ENCODE measurements at regions not wholly inside any gene's neighbourhood (a gene's known extent, or its start where the extent isn't known, plus 50 kb on each side); places are given as distances from the start of the nearest gene placed in this dataset.
A peak's percentile ranks its signal among the peaks of the same experiment; 100 is the strongest.

- no peak for FAIRE-seq
These were observed 566.9 kb downstream of the BCKDHB start for GRCh38 chr6:80673367-80673766.

GRCh38 chr6:80667006-80667405 lies 560.5 kb downstream of the BCKDHB start:
- no peak overlapping the region for H3K27ac ChIP-seq (ENCODE audit: low read depth in 1 of 3, low read length in 2 of 3)
- FAIRE-seq, result no peak
- no peaks in the 10 kb centered on the region for H3K27me3 ChIP-seq (ENCODE audit: control insufficient read depth in 3 of 3, insufficient read depth in 3 of 3, low read length in 3 of 3)
- H3K9me3 ChIP-seq (ENCODE audit: control insufficient read depth in 2 of 2, insufficient read depth in 1 of 2, low read depth in 1 of 2, low read length in 1 of 2), result no peaks in the 10 kb centered on the region
- H3K36me3 ChIP-seq (ENCODE audit: control insufficient read depth in 3 of 3, insufficient read depth in 2 of 3, low read depth in 1 of 3, low read length in 3 of 3), result no peaks in the 10 kb centered on the region
- no peak overlapping the region for H3K4me3 ChIP-seq (ENCODE audit: low read depth in 1 of 3, low read length in 3 of 3)
- no peaks in the 10 kb centered on the region for H3K4me1 ChIP-seq (ENCODE audit: control insufficient read depth in 3 of 3, insufficient read depth in 2 of 3, low read depth in 1 of 3, low read length in 2 of 3)
- no peak for DNase-seq

More at GRCh38 chr6:80673367-80673766, 566.9 kb downstream of the BCKDHB start:
- no peak for DNase-seq
- H3K9me3 ChIP-seq (ENCODE audit: control insufficient read depth in 2 of 2, insufficient read depth in 1 of 2, low read depth in 1 of 2, low read length in 1 of 2), result peaks cover 0 to 3% of the 10 kb centered on the region in 2 donors
- H3K4me3 ChIP-seq (ENCODE audit: low read depth in 1 of 3, low read length in 3 of 3), result no peak overlapping the region
- H3K36me3 ChIP-seq (ENCODE audit: control insufficient read depth in 3 of 3, insufficient read depth in 2 of 3, low read depth in 1 of 3, low read length in 3 of 3), result no peaks in the 10 kb centered on the region
- no peaks in the 10 kb centered on the region for H3K27me3 ChIP-seq (ENCODE audit: control insufficient read depth in 3 of 3, insufficient read depth in 3 of 3, low read length in 3 of 3)
- no peak overlapping the region for H3K27ac ChIP-seq (ENCODE audit: low read depth in 1 of 3, low read length in 2 of 3)
- no peaks in the 10 kb centered on the region for H3K4me1 ChIP-seq (ENCODE audit: control insufficient read depth in 3 of 3, insufficient read depth in 2 of 3, low read depth in 1 of 3, low read length in 2 of 3)

DNA sequence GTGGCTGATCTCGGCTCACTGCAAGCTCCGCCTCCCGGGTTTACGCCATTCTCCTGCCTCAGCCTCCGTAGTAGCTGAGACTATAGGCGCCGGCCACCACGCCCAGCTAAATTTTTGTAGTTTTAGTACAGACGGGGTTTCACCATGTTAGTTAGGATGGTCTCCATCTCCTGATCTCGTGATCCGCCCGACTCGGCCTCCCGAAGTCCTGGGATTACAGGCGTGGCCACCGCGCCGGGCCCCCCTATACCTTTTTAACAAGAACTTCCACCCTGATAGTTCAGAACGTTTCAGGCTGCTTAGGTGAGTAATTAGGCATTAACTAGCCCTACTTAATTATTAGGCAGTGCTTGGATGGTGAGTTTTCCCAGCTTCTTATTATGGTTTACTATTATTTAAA lies 552.5 kb downstream of the BCKDHB start:
- Histone ChIP-seq H3K27ac (ENCODE audit: low read depth in 1 of 3, low read length in 2 of 3) (no peak overlapping the region), H3K4me1 (ENCODE audit: control insufficient read depth in 3 of 3, insufficient read depth in 2 of 3, low read depth in 1 of 3, low read length in 2 of 3) (no peaks in the 10 kb centered on the region), H3K27me3 (ENCODE audit: control insufficient read depth in 3 of 3, insufficient read depth in 3 of 3, low read length in 3 of 3) (no peaks in the 10 kb centered on the region), H3K4me3 (ENCODE audit: low read depth in 1 of 3, low read length in 3 of 3) (no peak overlapping the region), H3K36me3 (ENCODE audit: control insufficient read depth in 3 of 3, insufficient read depth in 2 of 3, low read depth in 1 of 3, low read length in 3 of 3) (no peaks in the 10 kb centered on the region), H3K9me3 (ENCODE audit: control insufficient read depth in 2 of 2, insufficient read depth in 1 of 2, low read depth in 1 of 2, low read length in 1 of 2) (no peaks in the 10 kb centered on the region)
- DNase-seq, result no peak
- 87 to 90% (median 89%) methylated on average over 19 of the region's 19 CpGs for WGBS, 3 donors
- no peak for FAIRE-seq

DNA sequence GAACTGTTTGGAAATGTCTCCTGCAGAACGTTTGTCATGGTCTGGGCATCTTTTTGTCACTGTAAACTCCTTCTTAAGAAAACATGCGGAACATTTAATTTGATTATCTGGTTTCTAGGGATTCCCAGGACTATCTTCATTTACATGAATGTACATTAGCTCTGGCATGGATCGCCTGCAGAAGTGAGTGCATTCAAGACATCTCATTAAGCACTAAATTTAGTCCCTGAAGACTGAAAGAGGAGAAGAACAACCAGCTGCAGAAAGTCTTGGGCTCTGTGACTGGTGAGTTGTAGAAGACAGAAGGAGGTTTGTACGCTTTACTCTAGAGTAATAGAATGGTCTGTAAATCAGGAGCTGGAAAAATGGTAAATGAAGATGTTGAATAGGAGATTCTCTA lies 540.7 kb downstream of the BCKDHB start:
- FAIRE-seq, result no peak
- Histone ChIP-seq H3K27ac (ENCODE audit: low read depth in 1 of 3, low read length in 2 of 3) (no peak overlapping the region), H3K4me3 (ENCODE audit: low read depth in 1 of 3, low read length in 3 of 3) (no peak overlapping the region), H3K27me3 (ENCODE audit: control insufficient read depth in 3 of 3, insufficient read depth in 3 of 3, low read length in 3 of 3) (no peaks in the 10 kb centered on the region), H3K36me3 (ENCODE audit: control insufficient read depth in 3 of 3, insufficient read depth in 2 of 3, low read depth in 1 of 3, low read length in 3 of 3) (no peaks in the 10 kb centered on the region), H3K9me3 (ENCODE audit: control insufficient read depth in 2 of 2, insufficient read depth in 1 of 2, low read depth in 1 of 2, low read length in 1 of 2) (no peaks in the 10 kb centered on the region), H3K4me1 (ENCODE audit: control insufficient read depth in 3 of 3, insufficient read depth in 2 of 3, low read depth in 1 of 3, low read length in 2 of 3) (no peaks in the 10 kb centered on the region)
- DNase-seq, result no peak
- 70 to 76% (median 75%) methylated on average over 4 of the region's 4 CpGs for WGBS, 3 donors

DNA sequence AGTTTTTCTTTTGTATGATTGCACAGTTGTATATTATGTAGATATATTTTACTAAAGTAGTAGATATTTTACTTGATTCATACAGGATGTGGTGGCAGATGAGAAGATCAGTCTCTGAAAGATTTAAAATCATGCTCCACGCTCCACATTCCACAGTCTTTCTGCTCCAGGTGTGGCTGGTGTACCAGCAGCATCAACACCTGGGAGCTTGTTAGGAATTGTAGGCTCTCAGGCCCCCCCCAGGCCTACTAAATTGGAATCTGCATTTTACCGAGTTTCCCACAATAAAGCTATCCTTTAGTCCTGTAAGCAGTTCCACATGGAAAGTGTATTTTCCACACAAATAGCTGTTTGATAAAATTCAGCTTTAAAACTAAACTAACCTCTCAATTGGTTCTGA lies 537.4 kb downstream of the BCKDHB start:
- FAIRE-seq (no peak), DNase-seq (no peak)
- Histone ChIP-seq H3K4me3 (ENCODE audit: low read depth in 1 of 3, low read length in 3 of 3) (no peak overlapping the region), H3K36me3 (ENCODE audit: control insufficient read depth in 3 of 3, insufficient read depth in 2 of 3, low read depth in 1 of 3, low read length in 3 of 3) (no peaks in the 10 kb centered on the region), H3K4me1 (ENCODE audit: control insufficient read depth in 3 of 3, insufficient read depth in 2 of 3, low read depth in 1 of 3, low read length in 2 of 3) (peaks cover 0 to 4% (median 3%) of the 10 kb centered on the region in 3 donors), H3K27ac (ENCODE audit: low read depth in 1 of 3, low read length in 2 of 3) (no peak overlapping the region), H3K27me3 (ENCODE audit: control insufficient read depth in 3 of 3, insufficient read depth in 3 of 3, low read length in 3 of 3) (no peaks in the 10 kb centered on the region), H3K9me3 (ENCODE audit: control insufficient read depth in 2 of 2, insufficient read depth in 1 of 2, low read depth in 1 of 2, low read length in 1 of 2) (no peaks in the 10 kb centered on the region)
- 77 to 90% (median 83%) methylated on average over 2 of the region's 2 CpGs for whole genome bisulfite sequencing, 3 donors

- no peak for FAIRE-seq
- H3K36me3 ChIP-seq (ENCODE audit: control insufficient read depth in 3 of 3, insufficient read depth in 2 of 3, low read depth in 1 of 3, low read length in 3 of 3), result no peaks in the 10 kb centered on the region
These were observed 536.0 kb downstream of the BCKDHB start for GRCh38 chr6:80642452-80642851.

DNA sequence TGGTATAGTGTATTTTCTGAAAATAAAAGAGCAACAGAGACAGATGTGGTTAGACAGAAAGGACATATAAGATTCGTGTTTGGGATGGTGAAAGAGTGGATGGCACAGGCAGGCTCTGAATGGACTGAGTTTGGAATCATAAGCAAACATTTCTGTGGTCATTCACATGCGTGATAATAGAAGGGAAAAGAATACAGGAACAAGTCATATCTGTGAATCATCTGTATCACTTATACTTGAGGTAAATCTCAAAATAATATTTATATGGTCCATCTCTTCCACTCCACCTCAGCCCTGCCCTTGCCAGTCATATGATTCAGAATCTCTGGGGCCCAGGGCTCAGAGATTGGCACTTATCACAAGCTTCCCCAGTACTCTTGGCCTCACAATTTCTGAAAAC lies 535.1 kb downstream of the BCKDHB start:
- DNase-seq (no peak), FAIRE-seq (no peak)
- Histone ChIP-seq H3K9me3 (ENCODE audit: control insufficient read depth in 2 of 2, insufficient read depth in 1 of 2, low read depth in 1 of 2, low read length in 1 of 2) (no peaks in the 10 kb centered on the region), H3K27ac (ENCODE audit: low read depth in 1 of 3, low read length in 2 of 3) (no peak overlapping the region), H3K4me1 (ENCODE audit: control insufficient read depth in 3 of 3, insufficient read depth in 2 of 3, low read depth in 1 of 3, low read length in 2 of 3) (peaks cover 0 to 4% (median 3%) of the 10 kb centered on the region in 3 donors), H3K4me3 (ENCODE audit: low read depth in 1 of 3, low read length in 3 of 3) (no peak overlapping the region), H3K36me3 (ENCODE audit: control insufficient read depth in 3 of 3, insufficient read depth in 2 of 3, low read depth in 1 of 3, low read length in 3 of 3) (no peaks in the 10 kb centered on the region), H3K27me3 (ENCODE audit: control insufficient read depth in 3 of 3, insufficient read depth in 3 of 3, low read length in 3 of 3) (no peaks in the 10 kb centered on the region)
- WGBS, 3 donors, result 51 to 88% (median 78%) methylated on average over 2 of the region's 2 CpGs

More at GRCh38 chr6:80642452-80642851, 536.0 kb downstream of the BCKDHB start:
- no peak overlapping the region for H3K4me3 ChIP-seq (ENCODE audit: low read depth in 1 of 3, low read length in 3 of 3)
- no peaks in the 10 kb centered on the region for H3K27me3 ChIP-seq (ENCODE audit: control insufficient read depth in 3 of 3, insufficient read depth in 3 of 3, low read length in 3 of 3)
- H3K4me1 ChIP-seq (ENCODE audit: control insufficient read depth in 3 of 3, insufficient read depth in 2 of 3, low read depth in 1 of 3, low read length in 2 of 3), result peaks cover 0 to 4% (median 3%) of the 10 kb centered on the region in 3 donors
- no peaks in the 10 kb centered on the region for H3K9me3 ChIP-seq (ENCODE audit: control insufficient read depth in 2 of 2, insufficient read depth in 1 of 2, low read depth in 1 of 2, low read length in 1 of 2)
- H3K27ac ChIP-seq (ENCODE audit: low read depth in 1 of 3, low read length in 2 of 3), result no peak overlapping the region
- DNase-seq, result no peak

DNA sequence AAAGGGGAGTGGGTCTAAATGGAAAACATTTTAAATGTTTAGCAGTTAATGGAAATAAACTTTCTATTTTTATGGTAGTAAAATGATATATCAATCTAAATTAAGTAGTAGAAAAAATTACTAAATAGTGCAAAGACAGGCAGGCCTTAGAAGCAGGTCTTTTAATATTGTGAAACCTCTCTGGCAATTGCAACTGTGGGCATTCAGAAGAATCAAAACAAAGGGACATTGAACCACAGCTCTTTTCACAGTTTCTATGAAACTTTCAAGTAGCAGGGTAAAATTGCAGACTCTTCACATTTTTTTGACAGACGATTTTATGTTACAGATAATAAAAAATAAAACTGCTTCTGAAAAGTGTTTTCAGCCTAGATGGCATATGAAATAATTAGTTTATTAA lies 533.7 kb downstream of the BCKDHB start:
- no peak for FAIRE-seq
- 65 to 90% (median 74%) methylated on average over 1 of the region's 1 CpG for WGBS, 3 donors
- no peak for DNase-seq

DNA sequence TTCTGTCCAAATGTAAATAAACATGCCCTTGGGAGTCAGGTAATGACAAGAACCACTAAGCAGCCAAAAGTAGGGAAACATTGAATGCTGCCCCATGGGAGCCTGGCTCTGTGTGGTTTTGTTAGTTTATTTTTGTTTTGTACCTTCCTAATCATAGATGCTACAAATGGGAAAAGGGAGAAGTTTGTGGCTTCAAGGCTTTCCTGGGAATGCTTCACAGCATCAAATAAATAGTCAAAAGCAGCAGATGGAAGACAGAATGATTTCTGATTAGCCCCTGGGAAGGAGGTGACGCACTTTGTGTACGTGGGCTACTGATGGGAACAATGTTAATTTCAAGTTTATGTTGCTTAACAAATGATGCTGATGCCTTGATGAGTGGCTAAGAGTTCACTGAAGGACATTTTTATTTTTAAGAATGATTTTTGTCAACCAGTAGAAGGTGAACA lies 532.7 kb downstream of the BCKDHB start:
- WGBS, 3 donors, result 88 to 97% (median 92%) methylated on average over 2 of the region's 2 CpGs
- no peaks in the 10 kb centered on the region for H3K9me3 ChIP-seq (ENCODE audit: control insufficient read depth in 2 of 2, insufficient read depth in 1 of 2, low read depth in 1 of 2, low read length in 1 of 2)
- no peaks in the 10 kb centered on the region for H3K36me3 ChIP-seq (ENCODE audit: control insufficient read depth in 3 of 3, insufficient read depth in 2 of 3, low read depth in 1 of 3, low read length in 3 of 3)
- H3K27ac ChIP-seq (ENCODE audit: low read depth in 1 of 3, low read length in 2 of 3), result peak overlapping the region in 2 of 3 donors; percentile 43 to 83
- FAIRE-seq, result no peak
- H3K4me1 ChIP-seq (ENCODE audit: control insufficient read depth in 3 of 3, insufficient read depth in 2 of 3, low read depth in 1 of 3, low read length in 2 of 3), result peaks cover 0 to 4% (median 3%) of the 10 kb centered on the region in 3 donors
- H3K27me3 ChIP-seq (ENCODE audit: control insufficient read depth in 3 of 3, insufficient read depth in 3 of 3, low read length in 3 of 3), result no peaks in the 10 kb centered on the region
- no peak overlapping the region for H3K4me3 ChIP-seq (ENCODE audit: low read depth in 1 of 3, low read length in 3 of 3)
- DNase-seq, result peak in 1 of 2 donors; percentile 3

More for the DNA sequence above, 533.7 kb downstream of the BCKDHB start:
- no peaks in the 10 kb centered on the region for H3K9me3 ChIP-seq (ENCODE audit: control insufficient read depth in 2 of 2, insufficient read depth in 1 of 2, low read depth in 1 of 2, low read length in 1 of 2)
- no peaks in the 10 kb centered on the region for H3K27me3 ChIP-seq (ENCODE audit: control insufficient read depth in 3 of 3, insufficient read depth in 3 of 3, low read length in 3 of 3)
- H3K27ac ChIP-seq (ENCODE audit: low read depth in 1 of 3, low read length in 2 of 3), result no peak overlapping the region
- peaks cover 0 to 4% (median 3%) of the 10 kb centered on the region in 3 donors for H3K4me1 ChIP-seq (ENCODE audit: control insufficient read depth in 3 of 3, insufficient read depth in 2 of 3, low read depth in 1 of 3, low read length in 2 of 3)
- no peaks in the 10 kb centered on the region for H3K36me3 ChIP-seq (ENCODE audit: control insufficient read depth in 3 of 3, insufficient read depth in 2 of 3, low read depth in 1 of 3, low read length in 3 of 3)
- no peak overlapping the region for H3K4me3 ChIP-seq (ENCODE audit: low read depth in 1 of 3, low read length in 3 of 3)
